ENCODE measurements at regions not wholly inside any gene's neighbourhood (a gene's known extent, or its start where the extent isn't known, plus 50 kb on each side); places are given as distances from the start of the nearest gene placed in this dataset.

- no peak for DNase-seq (ENCODE audit: low read depth)
- no peak overlapping the region for H3K4me3 ChIP-seq (ENCODE audit: low read depth, low read length)
- TF ChIP-seq MYC (IDR thresholded peaks at IDR 0.05; ENCODE audit: low read depth, low read length), result no peak
- no peak for TF ChIP-seq MAX (IDR thresholded peaks at IDR 0.05; ENCODE audit: low read depth, low read length)
- TF ChIP-seq POLR2A (IDR thresholded peaks at IDR 0.05; ENCODE audit: extremely low read depth, insufficient read length), result no peak
- TF ChIP-seq CTCF (IDR thresholded peaks at IDR 0.05; ENCODE audit: low read depth, low read length), result no peak
Observed at GRCh38 chr2:173708806-173709205, 256.4 kb downstream of the SP3 start.

- no peak overlapping the region for H3K4me3 ChIP-seq (ENCODE audit: low read depth, low read length)
- TF ChIP-seq CTCF (IDR thresholded peaks at IDR 0.05; ENCODE audit: low read depth, low read length) (no peak), MYC (IDR thresholded peaks at IDR 0.05; ENCODE audit: low read depth, low read length) (no peak)
- DNase-seq (ENCODE audit: low read depth), result no peak
Observed at GRCh38 chr2:173711816-173712215, 253.4 kb downstream of the SP3 start.

GRCh38 chr2:173713904-173714555, 251.1 kb downstream of the SP3 start:
- H3K4me3 ChIP-seq (ENCODE audit: low read depth, low read length), result no peak overlapping the region
- no peak for DNase-seq (ENCODE audit: low read depth)
- TF ChIP-seq POLR2A (IDR thresholded peaks at IDR 0.05; ENCODE audit: extremely low read depth, insufficient read length) (no peak), MYC (IDR thresholded peaks at IDR 0.05; ENCODE audit: low read depth, low read length) (no peak), CTCF (IDR thresholded peaks at IDR 0.05; ENCODE audit: low read depth, low read length) (no peak), MAX (IDR thresholded peaks at IDR 0.05; ENCODE audit: low read depth, low read length) (no peak)

GRCh38 chr2:173715441-173715840, 249.7 kb downstream of the SP3 start:
- DNase-seq (ENCODE audit: low read depth), result no peak
- H3K4me3 ChIP-seq (ENCODE audit: low read depth, low read length), result no peak overlapping the region
- TF ChIP-seq MYC (IDR thresholded peaks at IDR 0.05; ENCODE audit: low read depth, low read length) (no peak), MAX (IDR thresholded peaks at IDR 0.05; ENCODE audit: low read depth, low read length) (no peak), POLR2A (IDR thresholded peaks at IDR 0.05; ENCODE audit: extremely low read depth, insufficient read length) (no peak), CTCF (IDR thresholded peaks at IDR 0.05; ENCODE audit: low read depth, low read length) (no peak)

GRCh38 chr2:173716458-173717052, 248.6 kb downstream of the SP3 start:
- no peak for DNase-seq (ENCODE audit: low read depth)
- TF ChIP-seq POLR2A (IDR thresholded peaks at IDR 0.05; ENCODE audit: extremely low read depth, insufficient read length), result no peak
- no peak for TF ChIP-seq MAX (IDR thresholded peaks at IDR 0.05; ENCODE audit: low read depth, low read length)
- no peak for TF ChIP-seq CTCF (IDR thresholded peaks at IDR 0.05; ENCODE audit: low read depth, low read length)
- no peak overlapping the region for H3K4me3 ChIP-seq (ENCODE audit: low read depth, low read length)

Measured in NB4 (cell line).